Endodermal cell (in vitro differentiated cells): ENCODE measurements at regions not wholly inside any gene's neighbourhood (a gene's known extent, or its start where the extent isn't known, plus 50 kb on each side); places are given as distances from the start of the nearest gene placed in this dataset.

Source experiments
- DNase-seq: peaks from one replicate; pipeline ENCODE4 v3.0.0-alpha.2; 2017
- H3K27ac ChIP-seq: 2 replicates; pipeline ENCODE4 v1.5.1; 2013; ENCODE audit warnings: mild to moderate bottlenecking, low read depth, low read length, moderate library complexity
- H3K27me3 ChIP-seq: 2 replicates; pipeline ENCODE4 v1.6.1; 2013; ENCODE audit warnings: mild to moderate bottlenecking, low read length, moderate library complexity; ENCODE audit not compliant: insufficient read depth, control insufficient read depth, poor library complexity, severe bottlenecking
- H3K36me3 ChIP-seq: 2 replicates; pipeline ENCODE4 v1.7.0; 2013; ENCODE audit warnings: mild to moderate bottlenecking, low read length, moderate library complexity; ENCODE audit not compliant: control insufficient read depth, insufficient read depth
- H3K4me1 ChIP-seq: one replicate; pipeline ENCODE4 v1.7.0; 2013; ENCODE audit warnings: low read length; ENCODE audit not compliant: control insufficient read depth, insufficient read depth
- H3K4me3 ChIP-seq: 2 replicates; pipeline ENCODE4 v1.5.1; 2013; ENCODE audit warnings: mild to moderate bottlenecking, low read length, moderate library complexity
- H3K9ac ChIP-seq: 2 replicates; pipeline ENCODE4 v1.6.1; 2013; ENCODE audit warnings: mild to moderate bottlenecking, low read length, moderate library complexity; ENCODE audit not compliant: poor library complexity, severe bottlenecking; ENCODE audit errors: extremely low read depth
- H3K9me3 ChIP-seq: 2 replicates; pipeline ENCODE4 v1.6.1; 2013; ENCODE audit warnings: mild to moderate bottlenecking, low read length, moderate library complexity; ENCODE audit not compliant: control insufficient read depth
- H3K27ac Mint-ChIP-seq: 2 replicates; pipeline ENCODE4 v1.8.0; 2020; ENCODE audit warnings: mixed read lengths
- H3K27me3 Mint-ChIP-seq: 2 replicates; pipeline ENCODE4 v1.8.0; 2021; ENCODE audit warnings: mild to moderate bottlenecking, mixed read lengths; ENCODE audit not compliant: insufficient read depth
- H3K36me3 Mint-ChIP-seq: 2 replicates; pipeline ENCODE4 v1.8.0; 2020; ENCODE audit warnings: low read depth, mixed read lengths
- H3K4me1 Mint-ChIP-seq: 2 replicates; pipeline ENCODE4 v1.8.0; 2020; ENCODE audit warnings: mixed read lengths
- H3K4me3 Mint-ChIP-seq: 2 replicates; pipeline ENCODE4 v1.8.0; 2020; ENCODE audit warnings: mild to moderate bottlenecking, moderate library complexity, mixed read lengths
- H3K9me3 Mint-ChIP-seq: 2 replicates; pipeline ENCODE4 v1.8.0; 2020; ENCODE audit warnings: mild to moderate bottlenecking, mixed read lengths
- CTCF ChIP-seq: fragments of 200-600 bp; sonication (generic); conservative IDR thresholded peaks from 2 replicates; pipeline ENCODE4 v1.5.0; 2021; ENCODE audit warnings: antibody characterized with exemption, mild to moderate bottlenecking
- WGBS, 2 experiments: methylation state at CpG; one replicate each; pipeline versions ENCODE4 v1.1.5 to v1.1.7; 2013; ENCODE audit warnings: missing lambda C conversion rate in 2 of 2, mixed read lengths in 1 of 2; ENCODE audit not compliant: insufficient coverage in 1 of 2, insufficient read length in 1 of 2; 5-methylcytosine and 5-hydroxymethylcytosine counted together

GRCh38 chr3:64398006-64398405, 172.7 kb upstream of the PRICKLE2 start:
- H3K27ac ChIP-seq, result no peak overlapping the region
- H3K27me3 Mint-ChIP-seq, result no peaks in the 10 kb centered on the region
- no peak overlapping the region for H3K27ac Mint-ChIP-seq
- WGBS, 2 experiments, result 86 to 89% methylated on average over 4 to 5 of the region's 5 CpGs
- no peak overlapping the region for H3K4me3 ChIP-seq
- DNase-seq, result peak; percentile 59
- no peaks in the 10 kb centered on the region for H3K27me3 ChIP-seq
- H3K36me3 Mint-ChIP-seq, result no peaks in the 10 kb centered on the region
- TF ChIP-seq CTCF, result no peak
- no peaks in the 10 kb centered on the region for H3K36me3 ChIP-seq
- H3K4me1 Mint-ChIP-seq, result peaks cover 26% of the 10 kb centered on the region
- no peaks in the 10 kb centered on the region for H3K9me3 ChIP-seq
- no peak overlapping the region for H3K9ac ChIP-seq
- no peak overlapping the region for H3K4me3 Mint-ChIP-seq
- H3K4me1 ChIP-seq, result peaks cover 9% of the 10 kb centered on the region
- H3K9me3 Mint-ChIP-seq, result no peaks in the 10 kb centered on the region

GRCh38 chr3:64397573-64397972, 172.3 kb upstream of the PRICKLE2 start:
- H3K9ac ChIP-seq, result no peak overlapping the region
- no peaks in the 10 kb centered on the region for H3K36me3 Mint-ChIP-seq
- no peaks in the 10 kb centered on the region for H3K9me3 Mint-ChIP-seq
- no peaks in the 10 kb centered on the region for H3K27me3 Mint-ChIP-seq
- H3K4me3 Mint-ChIP-seq, result no peak overlapping the region
- peak overlapping the region; percentile 3 for H3K27ac ChIP-seq
- H3K4me1 Mint-ChIP-seq, result peaks cover 27% of the 10 kb centered on the region
- WGBS, 2 experiments, result 100% methylated on average over 2 of the region's 2 CpGs; no CpG with 5 or more reads in 1 of the 2 experiments
- no peak for TF ChIP-seq CTCF
- H3K9me3 ChIP-seq, result no peaks in the 10 kb centered on the region
- no peaks in the 10 kb centered on the region for H3K36me3 ChIP-seq
- no peak overlapping the region for H3K4me3 ChIP-seq
- peaks cover 9% of the 10 kb centered on the region for H3K4me1 ChIP-seq
- H3K27me3 ChIP-seq, result no peaks in the 10 kb centered on the region
- peak overlapping the region; percentile 18 for H3K27ac Mint-ChIP-seq
- no peak for DNase-seq

- no peak overlapping the region for H3K27ac Mint-ChIP-seq
- H3K9me3 Mint-ChIP-seq, result no peaks in the 10 kb centered on the region
- Histone ChIP-seq H3K4me3 (no peak overlapping the region), H3K4me1 (peaks cover 9% of the 10 kb centered on the region), H3K9me3 (no peaks in the 10 kb centered on the region), H3K27ac (no peak overlapping the region), H3K9ac (no peak overlapping the region), H3K27me3 (no peaks in the 10 kb centered on the region), H3K36me3 (no peaks in the 10 kb centered on the region)
- no peaks in the 10 kb centered on the region for H3K27me3 Mint-ChIP-seq
- no peak overlapping the region for H3K4me3 Mint-ChIP-seq
- no peak for DNase-seq
- H3K36me3 Mint-ChIP-seq, result no peaks in the 10 kb centered on the region
- WGBS, 2 experiments, result 95 to 100% methylated on average over 2 of the region's 2 CpGs
- peaks cover 27% of the 10 kb centered on the region for H3K4me1 Mint-ChIP-seq
- no peak for TF ChIP-seq CTCF
Measured at GRCh38 chr3:64395490-64395889, 170.2 kb upstream of the PRICKLE2 start.
